ENCODE measurements at regions not wholly inside any gene's neighbourhood (a gene's known extent, or its start where the extent isn't known, plus 50 kb on each side); places are given as distances from the start of the nearest gene placed in this dataset.

DNA sequence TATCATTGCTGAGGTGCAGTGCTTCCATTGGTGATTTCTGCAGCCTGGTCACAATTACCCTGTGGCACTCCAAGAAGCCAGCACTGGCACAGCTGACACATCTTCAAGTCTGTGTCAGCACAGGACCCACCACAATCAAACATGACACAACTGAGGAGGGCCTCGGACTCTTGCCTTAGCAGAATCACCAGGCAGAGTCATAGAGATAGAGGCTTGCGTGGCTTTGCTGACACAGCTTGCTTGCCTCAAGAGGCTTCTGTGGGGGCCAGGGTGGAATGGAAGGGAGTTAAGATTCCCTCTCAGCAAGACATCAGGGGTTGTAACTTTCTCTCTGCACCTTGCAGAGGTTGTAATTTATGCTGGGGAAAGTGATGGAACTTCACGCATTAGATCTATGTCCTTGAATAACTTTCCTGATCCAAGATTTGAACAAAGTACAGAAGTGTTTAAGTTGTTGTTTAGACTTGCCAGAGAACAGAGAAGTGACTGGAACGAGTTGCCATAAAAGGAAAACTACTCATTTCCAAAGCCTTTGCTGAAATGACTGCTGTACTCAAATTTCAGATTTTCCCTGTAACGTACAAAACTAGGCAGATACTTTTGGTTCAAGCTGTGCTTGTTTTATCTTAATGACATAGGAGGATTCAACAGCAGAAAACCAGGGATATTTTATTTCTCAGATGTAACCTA lies 170.7 kb downstream of the DIPK2A start:
- no peak for DNase-seq

DNA sequence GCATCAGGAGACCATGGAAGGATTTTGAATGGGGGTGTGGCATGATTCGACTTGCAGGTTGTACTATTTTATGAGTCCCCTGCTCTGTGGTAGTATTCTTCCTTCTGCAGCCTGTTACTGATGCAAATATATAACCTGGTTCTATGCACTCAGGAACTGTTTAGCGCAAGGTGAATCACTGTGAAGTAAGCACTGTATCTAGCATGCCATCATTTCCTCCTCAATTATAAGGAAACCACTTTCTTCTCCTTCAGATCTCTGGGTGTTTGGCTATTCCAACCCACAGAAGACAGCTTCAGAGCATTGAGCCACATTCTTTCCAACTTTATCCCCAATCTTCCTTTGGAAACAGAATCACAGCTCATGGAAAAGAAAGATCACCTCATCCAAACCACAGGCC lies 176.7 kb downstream of the DIPK2A start:
- no peak for DNase-seq

DNA sequence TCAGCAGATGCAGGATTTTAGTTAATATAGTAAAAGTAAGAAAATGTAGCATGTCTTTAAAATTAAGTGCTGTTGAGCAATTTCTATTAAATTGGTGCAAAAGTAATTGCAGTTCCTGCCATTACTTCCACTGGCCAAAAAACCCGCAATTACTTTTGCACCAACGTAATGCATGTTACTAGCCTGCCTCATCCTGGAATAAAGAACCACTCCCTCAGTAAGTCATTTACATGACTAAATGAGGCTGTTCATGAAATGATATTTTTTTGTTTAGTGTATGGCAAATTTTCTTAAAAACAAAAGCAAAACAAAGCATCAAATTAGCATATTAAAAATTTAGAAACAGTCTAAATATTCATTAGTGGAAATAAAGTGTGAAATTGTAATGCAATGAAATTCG lies 180.4 kb downstream of the DIPK2A start:
- no peak for DNase-seq

DNA sequence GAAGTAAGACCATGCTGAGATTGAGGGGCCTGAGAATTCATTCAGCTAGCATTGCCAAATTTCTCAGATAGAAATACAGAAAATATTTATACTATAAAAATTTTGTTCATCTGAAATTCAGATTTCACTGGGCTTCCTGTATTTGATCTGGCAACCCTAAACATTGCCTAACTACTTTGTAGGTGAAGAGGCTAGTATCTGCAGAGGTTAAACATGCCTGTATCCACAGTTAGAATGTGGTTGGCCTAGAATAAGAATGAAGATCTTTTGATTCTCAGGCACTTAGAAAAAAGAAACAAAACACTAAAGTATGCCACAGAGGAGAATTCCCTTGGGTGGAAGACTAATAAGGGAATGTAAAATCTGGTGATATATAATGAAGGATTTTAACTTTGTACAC lies 189.0 kb downstream of the DIPK2A start:
- no peak for DNase-seq

DNA sequence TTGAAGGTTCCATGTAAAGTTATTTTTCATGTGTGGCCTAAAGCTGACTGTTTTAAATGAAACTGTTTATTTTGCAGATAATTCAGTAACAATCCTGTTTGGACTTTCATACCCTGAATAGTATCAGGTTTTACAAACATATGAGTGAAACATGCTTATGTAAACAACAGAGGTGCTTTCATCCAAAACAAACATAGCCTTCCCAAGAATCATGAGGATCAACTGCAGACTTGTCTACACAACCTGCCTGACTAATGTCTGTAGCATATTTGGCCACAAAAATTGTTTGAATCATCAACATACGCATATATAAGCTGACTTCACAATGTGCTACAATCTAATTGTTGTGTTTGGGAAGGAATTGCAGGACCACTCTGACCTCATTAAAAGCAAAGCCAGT lies 190.4 kb downstream of the DIPK2A start:
- DNase-seq: no peak

DNA sequence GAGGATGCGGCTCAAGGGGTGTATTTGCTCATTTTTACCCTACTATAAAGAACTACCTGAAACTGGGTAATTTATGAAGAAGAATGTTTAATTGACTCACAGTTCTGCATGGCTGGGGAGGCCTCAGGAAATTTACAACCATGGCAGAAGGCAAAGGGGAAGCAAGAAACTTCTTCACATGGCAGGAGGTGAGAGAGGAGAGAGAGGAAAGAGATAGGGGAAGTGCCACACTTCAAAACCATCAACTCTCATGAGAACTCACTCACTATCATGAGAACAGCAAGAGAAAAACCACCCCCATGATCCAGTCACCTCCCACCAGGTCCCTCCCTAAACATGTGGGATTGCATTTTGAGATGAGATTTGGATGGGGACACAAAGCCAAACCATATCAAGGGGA lies 192.7 kb downstream of the DIPK2A start:
- no peak for DNase-seq

DNA sequence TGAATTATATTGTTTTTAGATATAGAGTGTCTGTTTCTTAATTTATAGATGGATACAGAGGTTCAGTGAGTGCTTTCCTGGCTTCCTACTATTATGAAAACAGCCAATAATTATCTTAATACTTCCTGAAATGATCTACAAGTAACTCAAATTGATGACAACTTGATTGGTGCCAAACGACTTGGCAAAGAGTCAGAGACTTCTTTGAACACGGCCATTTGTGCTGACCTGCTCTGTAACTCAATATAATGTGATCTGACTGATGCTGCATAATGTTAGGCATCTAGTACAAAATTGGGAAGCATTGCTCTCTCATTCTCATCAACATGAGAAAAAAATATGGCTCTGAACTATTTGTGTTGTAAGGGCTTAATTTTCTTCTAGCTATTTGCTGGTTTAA lies 193.9 kb downstream of the DIPK2A start:
- DNase-seq: no peak

DNA sequence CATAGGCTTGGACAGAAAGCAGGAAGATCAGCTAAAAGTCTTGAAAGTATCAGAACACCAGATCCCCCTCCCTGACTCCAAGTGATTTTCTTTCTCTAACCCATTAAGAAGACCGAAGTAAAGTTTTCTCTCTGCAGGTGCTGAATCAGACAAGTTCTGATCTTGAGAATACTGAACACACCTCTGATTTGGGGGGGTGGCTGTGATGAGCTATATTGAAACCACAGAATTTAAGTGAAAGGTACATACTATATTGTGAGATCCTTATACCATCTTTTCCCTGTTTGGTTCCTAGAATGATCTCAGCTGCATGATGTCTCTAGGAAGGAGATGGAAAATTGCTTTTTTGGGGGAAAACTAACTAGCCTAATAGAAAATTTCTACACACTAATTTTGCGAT lies 196.0 kb downstream of the DIPK2A start:
- DNase-seq: no peak

DNA sequence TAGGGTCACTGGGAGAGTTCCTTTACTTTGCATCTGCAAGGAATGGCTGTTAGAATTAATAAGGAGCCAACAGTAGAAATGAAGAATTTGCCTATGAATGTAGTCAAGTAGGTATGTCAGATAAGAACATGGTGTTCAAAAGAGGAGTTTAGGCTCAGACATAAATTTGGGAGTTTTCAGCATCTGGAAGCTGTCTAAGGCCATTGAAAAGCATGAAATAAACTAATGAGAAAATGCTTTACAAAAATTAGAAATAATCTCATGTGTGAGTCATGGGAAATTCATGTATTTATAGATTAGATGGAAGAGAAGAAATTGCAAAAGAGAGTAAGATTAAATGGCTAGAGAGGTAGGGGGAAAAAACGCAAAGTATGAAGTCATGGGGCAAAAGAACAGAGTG lies 201.9 kb downstream of the DIPK2A start:
- no peak for DNase-seq

DNA sequence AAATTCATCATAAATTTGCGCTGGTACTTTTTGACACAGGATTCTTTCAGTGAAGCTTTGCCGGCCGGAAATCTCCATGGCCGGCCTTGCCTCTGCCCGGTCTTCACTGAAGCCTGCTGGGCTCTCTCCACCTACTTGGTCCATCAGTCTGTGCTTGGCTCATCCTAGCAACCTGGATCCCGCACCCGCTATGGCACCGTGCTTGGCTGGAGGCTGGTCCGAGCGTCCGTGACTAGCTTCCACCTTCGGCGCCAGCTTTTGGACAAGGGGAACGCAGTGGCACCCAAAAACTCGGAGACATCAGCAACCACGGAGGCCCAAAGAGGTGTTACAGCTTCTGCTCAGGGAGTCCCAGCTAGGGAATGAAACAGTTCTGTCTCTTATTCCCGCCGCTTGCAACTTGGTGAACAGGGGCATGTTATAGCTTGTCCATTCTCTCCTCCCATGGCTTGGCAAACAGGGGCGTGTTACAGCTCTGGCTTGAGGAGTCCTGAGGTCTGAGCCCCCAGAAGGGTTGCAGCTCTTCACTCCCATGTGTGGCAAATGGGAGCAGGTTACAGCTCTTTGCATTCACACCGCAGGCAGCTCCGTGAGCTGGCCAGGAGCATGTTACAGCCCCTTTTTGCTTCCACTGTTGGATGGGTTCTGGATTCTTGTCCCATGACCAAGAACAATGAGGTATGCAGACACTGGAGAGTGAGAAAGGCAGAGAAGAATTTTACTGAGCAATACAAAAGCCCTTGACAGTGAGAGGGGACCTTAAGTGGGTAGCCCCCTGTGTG lies 204.2 kb downstream of the DIPK2A start:
- no peak for DNase-seq

DNA sequence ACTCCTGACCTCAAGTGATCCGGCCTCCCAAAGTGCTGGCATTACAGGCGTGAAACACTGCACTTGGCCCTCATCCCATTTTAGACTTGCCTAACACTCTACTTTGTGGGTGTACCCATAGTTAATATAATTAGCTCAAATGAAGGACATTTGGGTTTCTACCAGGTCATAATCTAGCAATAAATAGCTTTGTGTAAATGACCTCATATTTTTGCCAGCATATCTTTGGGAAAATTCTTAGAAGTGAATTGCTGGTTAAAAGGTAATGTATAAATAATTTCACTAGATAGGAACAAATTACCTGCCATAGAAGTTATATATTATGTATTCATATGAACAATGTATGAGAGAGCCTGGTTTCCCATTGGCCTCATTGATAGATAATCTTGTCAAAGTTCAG lies 206.0 kb downstream of the DIPK2A start:
- DNase-seq: no peak

DNA sequence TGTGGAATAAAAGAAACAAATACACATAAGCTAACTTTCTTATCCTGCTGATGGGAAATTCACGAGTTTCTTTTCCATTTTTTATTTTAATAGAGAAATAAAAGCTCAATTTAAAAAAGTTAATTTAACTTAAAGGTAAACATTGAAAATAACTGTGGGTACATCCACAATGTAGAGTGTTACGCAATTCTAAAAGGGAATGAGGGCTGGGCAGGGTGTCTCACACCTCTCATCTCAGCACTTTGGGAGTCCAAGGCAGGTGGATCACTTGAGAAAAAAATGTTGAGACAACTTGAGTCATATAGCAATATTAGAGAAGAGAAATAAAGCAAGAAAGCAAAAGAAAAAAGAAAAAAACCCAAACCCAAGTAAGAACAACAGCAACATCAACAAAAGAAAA lies 207.0 kb downstream of the DIPK2A start:
- no peak for DNase-seq

DNA sequence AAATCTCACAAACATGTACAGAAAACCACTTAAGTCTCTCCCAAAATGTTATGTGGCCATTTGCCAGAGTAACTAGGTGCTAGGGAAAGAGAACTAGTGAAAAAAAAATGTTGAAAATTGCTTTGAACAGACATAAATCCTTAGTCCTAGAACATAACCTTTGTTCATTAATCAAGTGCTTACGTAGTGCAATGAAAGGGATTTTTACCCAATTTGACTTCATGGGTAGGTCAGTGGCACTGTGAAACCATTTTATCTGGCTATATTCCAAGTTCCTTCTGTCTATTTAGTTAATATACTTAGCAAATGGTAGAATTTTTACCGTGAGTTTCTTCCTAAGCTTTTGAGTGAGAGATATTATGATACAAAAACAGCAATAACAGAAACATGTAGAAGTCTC lies 209.4 kb downstream of the DIPK2A start:
- DNase-seq: no peak

DNA sequence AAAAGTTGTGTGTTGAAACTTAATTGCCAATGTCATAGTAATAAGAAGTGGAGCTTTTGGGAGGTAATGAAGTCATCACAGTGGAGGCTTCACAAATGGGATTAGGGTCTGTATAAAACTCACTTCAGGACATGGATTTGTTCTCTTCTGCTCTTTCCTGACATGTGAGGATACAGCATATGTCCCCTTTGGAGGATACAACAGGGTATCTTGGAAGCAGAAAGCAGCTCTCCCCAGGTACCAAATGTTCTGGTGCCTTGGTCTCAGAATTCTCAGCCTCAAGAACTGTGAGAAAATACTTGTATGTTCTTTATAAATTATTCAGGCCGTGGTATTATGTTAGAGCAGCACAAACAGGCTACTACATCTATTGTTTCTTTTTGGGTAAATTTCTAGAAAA lies 210.9 kb downstream of the DIPK2A start:
- no peak for DNase-seq

DNA sequence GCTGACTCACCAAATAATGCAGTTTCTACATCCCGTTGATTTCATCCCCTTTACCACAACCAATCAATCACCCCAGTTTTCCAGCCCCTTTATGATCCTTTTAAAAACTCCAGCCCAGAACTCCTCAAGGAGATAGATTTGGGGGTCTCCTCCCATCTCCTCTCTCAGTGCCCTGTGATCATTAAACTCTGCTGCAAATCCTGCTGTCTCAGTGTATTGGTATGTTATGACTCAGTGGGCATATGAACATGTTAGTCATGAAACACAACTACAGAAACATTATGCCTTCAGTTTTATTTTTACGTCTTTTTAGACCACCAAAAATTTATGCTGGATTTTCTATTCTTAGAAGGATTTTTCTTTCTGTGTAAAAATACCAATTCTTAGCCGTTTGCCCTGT lies 213.7 kb downstream of the DIPK2A start:
- DNase-seq: no peak

DNA sequence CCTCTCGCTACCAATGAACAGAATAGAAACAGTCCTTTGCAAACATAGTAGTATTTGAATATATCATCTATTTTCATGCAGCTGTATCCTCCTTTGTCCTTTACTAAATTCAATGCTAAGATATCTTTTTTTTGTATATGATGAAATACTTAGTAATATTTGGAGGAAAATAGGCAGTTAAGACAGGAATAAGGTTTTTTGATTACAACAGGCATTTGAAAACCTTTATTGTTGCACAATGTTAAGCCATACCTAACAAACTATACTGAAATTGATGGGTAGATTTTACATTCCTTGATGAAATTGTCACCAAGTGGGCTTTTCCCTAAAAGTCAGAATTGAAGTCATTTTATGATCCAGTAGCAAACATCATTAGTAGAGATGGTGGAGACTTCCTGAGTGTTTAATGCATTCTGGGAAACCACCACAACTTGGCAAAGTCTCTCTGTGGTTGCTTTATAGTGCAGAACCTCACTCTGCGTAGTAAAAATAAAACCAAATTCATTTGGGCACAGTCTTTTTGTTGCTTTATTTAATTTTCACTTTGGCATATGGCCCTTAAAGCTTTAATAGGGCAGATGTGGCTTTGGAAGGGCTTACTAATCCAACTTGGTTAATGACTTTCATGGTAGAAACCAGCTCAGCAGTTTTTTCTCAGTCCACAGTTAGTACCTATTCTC lies 216.0 kb downstream of the DIPK2A start:
- no peak for DNase-seq

DNA sequence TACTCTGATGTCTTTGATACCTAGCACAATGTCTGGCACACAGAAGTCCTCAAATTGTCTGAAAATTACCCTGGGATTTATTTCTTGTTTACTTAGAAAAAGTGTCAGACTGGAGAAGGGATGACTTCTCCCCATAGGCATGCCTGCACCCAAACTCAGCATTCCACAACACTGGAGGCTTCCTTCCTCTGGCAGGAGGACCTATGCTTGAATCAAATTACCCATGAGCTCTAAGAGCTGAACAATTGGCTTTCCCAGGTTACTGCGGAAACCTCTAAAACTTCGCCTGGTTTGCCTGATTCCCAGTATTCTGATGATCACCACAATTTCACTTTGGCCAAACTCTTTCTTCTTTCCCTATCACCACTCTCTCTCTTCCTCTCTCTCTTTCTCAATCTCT lies 217.4 kb downstream of the DIPK2A start:
- no peak for DNase-seq

DNA sequence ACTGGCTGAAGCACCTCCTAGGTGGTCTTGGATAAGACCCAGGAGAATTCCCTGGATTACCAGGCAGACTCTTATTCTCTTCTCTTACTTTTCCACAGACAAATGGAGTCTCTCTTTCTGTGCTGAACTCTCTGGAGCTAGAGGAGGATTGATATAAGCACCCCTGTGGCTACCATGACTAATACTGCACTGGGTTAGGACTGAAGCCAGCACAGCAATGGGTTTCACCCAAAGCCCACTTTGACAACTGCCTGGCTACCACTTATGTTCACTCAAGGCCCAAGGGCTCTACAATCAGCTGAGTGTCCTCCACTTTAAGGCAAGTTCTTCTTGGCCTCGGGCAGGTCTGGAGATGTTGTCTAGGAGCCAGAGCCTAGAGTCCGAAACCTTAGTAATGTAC lies 225.5 kb downstream of the DIPK2A start:
- no peak for DNase-seq

DNA sequence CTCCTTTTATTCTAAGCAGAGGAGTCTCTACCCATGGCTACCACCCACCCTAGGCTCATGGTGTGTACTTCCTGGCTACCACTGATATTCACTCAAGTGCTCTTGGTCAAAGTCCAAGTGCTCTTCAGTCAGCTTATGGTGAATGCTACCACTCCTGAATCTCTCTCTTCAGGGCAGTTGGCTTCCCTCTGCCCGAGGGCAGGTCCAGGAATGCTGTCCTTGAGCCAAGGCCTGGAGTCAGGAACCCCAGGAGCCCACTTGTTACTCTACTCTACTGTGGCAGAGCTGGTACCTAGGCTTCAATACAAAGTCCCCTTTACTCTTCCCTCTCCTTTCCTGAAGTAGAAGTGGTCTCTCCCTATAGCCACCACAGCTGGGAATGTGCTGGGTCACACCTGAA lies 226.0 kb downstream of the DIPK2A start:
- DNase-seq: no peak

DNA sequence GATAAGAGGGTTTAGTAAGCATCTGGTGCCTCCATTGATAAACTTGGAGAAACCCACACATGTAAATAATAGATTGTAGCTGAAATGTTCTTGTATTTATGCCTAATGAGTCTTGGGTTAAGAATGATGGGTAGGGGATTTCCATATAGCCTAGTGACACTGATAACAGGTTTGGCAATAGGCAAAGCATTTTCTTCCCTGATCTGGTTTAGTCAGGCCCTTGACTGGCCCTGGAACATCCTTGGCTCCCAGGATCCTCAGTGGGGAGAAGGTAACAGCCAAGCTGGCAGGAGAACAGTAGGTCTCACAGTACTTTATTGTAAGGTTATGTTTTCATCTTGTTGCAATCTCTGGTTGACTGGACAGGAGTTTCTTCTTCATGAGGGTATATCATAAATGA lies 228.4 kb downstream of the DIPK2A start:
- no peak for DNase-seq

DNA sequence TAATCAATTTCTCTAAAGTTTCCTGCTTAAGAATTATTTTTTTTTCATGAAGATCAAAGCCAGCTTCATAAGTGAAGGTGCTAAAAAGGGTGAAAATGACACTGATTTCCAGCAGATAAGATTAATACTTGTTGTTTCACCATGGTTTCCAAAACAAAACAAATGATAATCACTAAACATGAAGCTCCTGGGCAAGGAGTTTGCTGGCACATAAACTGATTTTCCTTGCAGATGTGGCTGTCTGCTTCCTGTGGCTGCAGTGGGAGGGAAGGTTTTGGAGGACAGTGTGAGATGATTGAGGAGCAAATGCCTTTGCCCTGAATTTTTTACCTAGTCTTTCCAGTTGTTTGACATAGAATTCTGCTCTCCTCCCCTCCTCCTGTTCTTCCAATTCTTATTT lies 228.8 kb downstream of the DIPK2A start:
- no peak for DNase-seq

DNA sequence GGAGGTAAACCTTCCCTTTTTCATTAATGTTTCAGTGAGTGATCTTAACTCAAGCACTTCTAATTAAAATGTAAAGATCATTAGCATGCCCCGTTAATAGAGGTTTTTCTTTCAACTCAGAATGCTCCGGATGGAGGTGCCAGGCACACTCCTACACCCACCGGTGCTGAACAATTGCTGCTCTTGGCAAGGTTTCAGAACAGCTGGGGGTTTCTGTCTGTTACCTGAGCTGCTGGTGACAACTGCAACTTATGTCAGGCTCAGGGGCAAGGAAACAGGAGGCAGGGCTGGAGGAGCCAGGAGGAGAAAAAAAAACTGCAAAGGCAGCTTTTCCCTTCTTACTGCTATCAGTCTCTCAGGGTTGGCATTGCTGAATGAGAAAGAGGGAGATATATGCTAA lies 250.1 kb downstream of the DIPK2A start:
- peak; percentile 92 for DNase-seq

DNA sequence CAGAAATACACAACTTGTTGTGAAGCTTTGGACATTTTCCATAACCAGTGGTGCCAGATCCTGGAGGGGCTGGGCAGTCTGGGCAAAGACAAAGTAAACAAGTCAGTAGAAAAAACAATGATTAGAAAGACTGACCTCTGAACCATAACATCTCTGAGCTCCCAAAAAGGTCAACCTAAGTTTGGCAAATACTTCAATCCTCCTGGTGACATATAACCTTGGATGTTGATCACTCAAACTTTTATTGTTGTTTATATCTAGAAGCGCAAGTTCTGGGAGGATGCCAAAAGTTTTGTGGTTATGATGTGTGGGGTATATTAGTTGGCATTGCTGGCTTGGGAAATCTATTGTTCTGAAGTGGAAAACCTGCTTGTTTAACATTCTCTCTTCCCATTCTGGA lies 257.7 kb downstream of the DIPK2A start:
- DNase-seq: peak; percentile 59

DNA sequence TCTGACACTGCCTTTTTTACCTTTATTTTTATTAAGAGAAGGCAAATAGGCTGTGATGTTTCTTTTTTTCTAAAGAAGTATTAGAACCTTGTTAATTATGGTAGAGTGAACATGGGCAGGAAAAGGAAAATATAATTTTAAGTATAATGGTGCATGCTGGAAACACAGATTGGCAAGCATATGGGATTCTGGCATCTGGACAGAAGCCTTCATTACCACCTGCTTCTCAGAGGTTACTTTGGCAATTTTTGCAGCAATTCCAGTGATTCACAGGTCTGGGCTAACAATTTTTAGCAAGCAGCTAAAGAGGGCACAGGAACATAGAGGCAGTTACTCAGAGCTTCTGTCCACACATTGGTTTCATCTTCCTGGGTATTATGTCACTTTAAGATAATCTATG lies 258.3 kb downstream of the DIPK2A start:
- peak; percentile 75 for DNase-seq
